Cardiac fibroblast (primary cell): ENCODE measurements at regions not wholly inside any gene's neighbourhood (a gene's known extent, or its start where the extent isn't known, plus 50 kb on each side); places are given as distances from the start of the nearest gene placed in this dataset.
"Not testable (repeated sequence)": the region's sequence is repeated elsewhere in the genome, so short reads cannot be mapped to it uniquely, and the experiment has no call there.

Source experiments
- DNase-seq, 2 donors: peaks; one replicate each; pipeline versions ENCODE4 v3.0.0 to v3.0.0-alpha.2; 2010; ENCODE audit warnings: low read depth in 2 of 2
- H3K4me3 ChIP-seq, 2 donors: replicated peaks in 1 of 2; 1 replicate in 1 of 2; 2 replicates in 1 of 2; pipeline ENCODE4 v1.5.1; 2011; ENCODE audit warnings: low read depth in 2 of 2, low read length in 2 of 2, mild to moderate bottlenecking in 2 of 2, moderate library complexity in 1 of 2
- TF ChIP-seq, protein P1 (sequence below): IDR thresholded peaks from one replicate; pipeline ENCODE4 v1.5.1; 2011; ENCODE audit warnings: low read depth, mild to moderate bottlenecking, low read length, inconsistent platforms

DNA sequence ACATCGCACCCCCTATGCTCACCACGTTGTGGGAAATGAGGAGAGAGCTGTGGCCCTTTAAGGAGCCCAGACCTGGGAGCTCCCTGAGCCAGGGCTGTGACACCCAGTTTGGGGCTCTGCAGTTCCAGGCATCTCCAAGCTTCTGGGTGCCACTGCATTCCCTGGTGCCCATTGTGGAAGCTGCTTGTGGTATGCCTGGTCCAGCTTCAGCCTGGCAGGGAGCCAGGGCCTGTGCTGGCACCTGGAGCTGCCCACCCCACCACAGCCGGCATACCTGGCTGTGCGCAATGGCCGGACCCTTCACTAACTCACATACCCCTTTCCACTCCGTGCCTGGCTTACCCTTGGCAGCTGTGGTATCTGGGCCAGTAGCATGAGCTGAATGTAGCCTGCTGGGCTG, 107.9 kb upstream of the OR4E1 start:
- DNase-seq, result no peak
- TF ChIP-seq, protein P1, sequence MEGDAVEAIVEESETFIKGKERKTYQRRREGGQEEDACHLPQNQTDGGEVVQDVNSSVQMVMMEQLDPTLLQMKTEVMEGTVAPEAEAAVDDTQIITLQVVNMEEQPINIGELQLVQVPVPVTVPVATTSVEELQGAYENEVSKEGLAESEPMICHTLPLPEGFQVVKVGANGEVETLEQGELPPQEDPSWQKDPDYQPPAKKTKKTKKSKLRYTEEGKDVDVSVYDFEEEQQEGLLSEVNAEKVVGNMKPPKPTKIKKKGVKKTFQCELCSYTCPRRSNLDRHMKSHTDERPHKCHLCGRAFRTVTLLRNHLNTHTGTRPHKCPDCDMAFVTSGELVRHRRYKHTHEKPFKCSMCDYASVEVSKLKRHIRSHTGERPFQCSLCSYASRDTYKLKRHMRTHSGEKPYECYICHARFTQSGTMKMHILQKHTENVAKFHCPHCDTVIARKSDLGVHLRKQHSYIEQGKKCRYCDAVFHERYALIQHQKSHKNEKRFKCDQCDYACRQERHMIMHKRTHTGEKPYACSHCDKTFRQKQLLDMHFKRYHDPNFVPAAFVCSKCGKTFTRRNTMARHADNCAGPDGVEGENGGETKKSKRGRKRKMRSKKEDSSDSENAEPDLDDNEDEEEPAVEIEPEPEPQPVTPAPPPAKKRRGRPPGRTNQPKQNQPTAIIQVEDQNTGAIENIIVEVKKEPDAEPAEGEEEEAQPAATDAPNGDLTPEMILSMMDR, result no peak
- H3K4me3 ChIP-seq, result no peak overlapping the region

DNA sequence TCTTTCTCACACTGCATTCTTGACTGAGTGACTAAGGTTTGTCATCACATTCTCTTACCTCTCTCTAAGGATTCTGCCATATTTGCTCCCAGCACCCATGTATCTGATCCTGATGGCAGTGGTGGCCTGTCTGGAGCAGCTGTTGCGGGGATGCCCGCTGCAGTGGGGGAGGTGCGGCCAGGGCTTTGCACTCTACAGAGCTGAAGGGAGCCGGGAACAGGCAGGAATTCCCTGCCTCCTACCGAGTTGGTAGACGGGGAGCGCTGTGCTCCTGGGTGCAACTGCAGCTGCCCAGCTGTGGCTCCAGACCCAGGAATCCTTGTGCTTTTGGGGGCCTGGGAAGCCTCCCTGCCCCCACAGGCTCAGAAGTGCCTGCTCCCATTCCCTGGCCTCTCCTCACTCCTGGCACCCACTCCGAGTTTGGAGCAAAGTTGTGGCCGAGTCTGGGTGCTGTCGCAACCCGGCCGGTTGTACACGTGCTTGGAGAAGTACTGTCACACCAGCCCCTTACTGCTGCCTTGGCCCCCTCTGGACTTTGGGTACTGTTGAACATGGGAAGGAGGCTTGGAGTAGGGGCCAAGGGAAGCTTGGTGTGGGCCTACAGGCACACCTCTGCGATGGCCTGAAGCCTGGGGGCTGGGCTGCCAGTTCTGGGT, 106.9 kb upstream of the OR4E1 start:
- no peak overlapping the region for H3K4me3 ChIP-seq
- TF ChIP-seq, protein P1, result no peak
- DNase-seq, result no peak

DNA sequence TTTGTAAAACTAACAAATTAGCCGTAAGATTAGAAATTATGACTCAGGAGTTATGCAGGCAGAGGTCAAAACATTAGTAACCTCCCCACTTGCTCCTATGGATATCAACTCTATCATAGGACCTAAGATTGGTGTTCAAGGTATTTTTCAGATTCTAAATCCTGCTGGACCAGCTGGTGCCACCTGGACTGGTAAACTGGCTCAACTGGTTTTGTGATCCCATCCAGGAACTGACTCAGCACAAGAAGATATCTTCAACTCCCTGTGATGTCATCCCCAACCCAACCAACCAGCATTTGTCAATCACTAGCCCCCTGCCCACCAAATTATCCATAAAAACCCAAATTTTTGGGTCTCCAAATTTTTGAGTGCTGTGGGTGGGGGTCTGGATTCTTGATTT, 98.1 kb upstream of the OR4E1 start:
- no peak for DNase-seq
- TF ChIP-seq, protein P1, result no peak
- H3K4me3 ChIP-seq, result no peak overlapping the region

DNA sequence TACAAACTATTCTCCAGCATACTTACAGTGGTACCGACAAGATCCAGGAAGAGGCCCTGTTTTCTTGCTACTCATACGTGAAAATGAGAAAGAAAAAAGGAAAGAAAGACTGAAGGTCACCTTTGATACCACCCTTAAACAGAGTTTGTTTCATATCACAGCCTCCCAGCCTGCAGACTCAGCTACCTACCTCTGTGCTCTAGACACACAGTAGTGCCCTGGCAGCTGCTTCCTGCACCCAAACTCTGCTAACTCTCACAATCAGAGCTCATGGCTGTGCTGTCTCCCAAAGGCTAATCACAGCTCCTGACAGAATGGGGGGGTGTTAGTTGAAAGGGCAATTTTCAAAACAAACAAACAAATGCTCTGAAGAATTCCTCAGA, 95.2 kb upstream of the OR4E1 start:
- TF ChIP-seq, protein P1, result no peak
- H3K4me3 ChIP-seq, result no peak overlapping the region
- no peak for DNase-seq

DNA sequence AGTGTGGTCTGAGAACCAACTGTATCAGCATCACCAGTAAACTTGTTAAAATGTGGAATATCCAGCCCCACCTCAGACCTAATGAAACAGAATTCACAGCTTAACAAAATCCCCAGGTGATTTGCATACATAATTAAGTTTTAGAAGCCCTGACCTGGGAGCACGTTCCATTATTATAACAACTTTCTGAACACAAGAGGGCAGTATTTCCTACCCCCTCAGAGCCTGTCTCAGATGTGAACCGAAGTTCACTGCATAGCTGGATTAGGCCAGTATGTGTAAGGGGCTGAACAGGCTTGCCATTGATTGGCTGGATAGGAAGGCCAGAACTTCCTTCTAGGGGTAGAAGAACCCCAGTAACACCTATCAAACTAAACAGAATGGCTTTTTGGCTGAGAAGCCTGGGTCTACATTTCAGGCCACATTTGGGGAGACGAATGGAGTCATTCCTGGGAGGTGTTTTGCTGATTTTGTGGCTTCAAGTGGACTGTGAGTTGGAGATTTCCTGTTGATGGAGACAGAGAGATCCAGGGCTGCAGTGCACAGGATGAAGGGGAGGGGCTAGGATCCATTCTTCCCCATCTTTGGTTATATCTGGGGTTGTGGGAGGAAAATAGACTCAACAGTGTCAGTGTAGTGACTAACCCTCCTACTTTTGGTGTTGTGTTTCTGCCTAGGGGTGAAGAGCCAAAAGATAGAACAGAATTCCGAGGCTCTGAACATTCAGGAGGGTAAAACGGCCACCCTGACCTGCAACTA, 94.7 kb upstream of the OR4E1 start:
- peak; percentile 12 to 23 for DNase-seq
- TF ChIP-seq, protein P1, result peak; percentile 45
- no peak overlapping the region for H3K4me3 ChIP-seq

DNA sequence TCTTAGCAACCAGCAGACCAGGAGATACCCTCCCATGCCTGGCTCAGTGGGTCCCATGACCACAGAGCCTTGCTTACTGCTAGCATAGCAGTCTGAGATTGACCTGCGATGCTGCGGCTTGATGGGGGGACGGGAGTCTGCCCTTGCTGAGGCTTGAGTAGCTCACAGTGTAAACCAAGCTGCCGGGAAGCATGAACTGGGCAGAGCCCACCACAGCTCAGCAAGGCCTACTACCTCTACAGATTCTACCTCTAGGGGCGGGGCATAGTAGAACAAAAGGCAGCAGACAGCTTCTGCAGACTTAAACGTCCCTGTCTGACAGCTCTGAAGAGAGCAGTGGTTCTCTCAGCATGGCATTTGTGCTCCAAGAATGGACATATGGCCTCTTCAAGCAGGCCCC, 86.7 kb upstream of the OR4E1 start:
- DNase-seq, H3K4me3 ChIP-seq: not testable (repeated sequence)

DNA sequence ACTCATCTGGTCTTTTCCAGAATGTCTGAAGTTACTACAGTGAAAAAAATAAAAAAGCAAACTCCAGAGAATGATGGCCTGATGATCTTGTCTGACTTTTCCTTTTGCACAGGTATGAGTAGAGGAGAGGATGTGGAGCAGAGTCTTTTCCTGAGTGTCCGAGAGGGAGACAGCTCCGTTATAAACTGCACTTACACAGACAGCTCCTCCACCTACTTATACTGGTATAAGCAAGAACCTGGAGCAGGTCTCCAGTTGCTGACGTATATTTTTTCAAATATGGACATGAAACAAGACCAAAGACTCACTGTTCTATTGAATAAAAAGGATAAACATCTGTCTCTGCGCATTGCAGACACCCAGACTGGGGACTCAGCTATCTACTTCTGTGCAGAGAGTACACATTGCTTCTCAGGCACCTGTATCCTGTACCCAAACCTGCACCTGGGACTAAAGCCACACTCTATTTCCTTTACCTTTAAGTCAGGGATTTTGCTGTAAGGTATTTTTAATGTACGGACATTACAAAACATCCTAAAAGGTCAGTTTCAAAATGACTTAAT, 75.8 kb upstream of the OR4E1 start:
- no peak overlapping the region for H3K4me3 ChIP-seq
- TF ChIP-seq, protein P1, result no peak
- DNase-seq, result no peak
